Esophagus muscularis mucosa (tissue), 3 donors: ENCODE measurements at regions not wholly inside any gene's neighbourhood (a gene's known extent, or its start where the extent isn't known, plus 50 kb on each side); places are given as distances from the start of the nearest gene placed in this dataset.

Experiments
- CTCF ChIP-seq, 3 experiments: fragments of 200-600 bp in 2 of 3; fragments of 450-650 bp in 1 of 3; sonication (generic) in 2 of 3; IDR thresholded peaks; one replicate each; pipeline ENCODE4 v1.5.1; 2017 to 2019; ENCODE audit warnings: antibody characterized with exemption in 3 of 3, mild to moderate bottlenecking in 2 of 3, moderate library complexity in 1 of 3
- POLR2A ChIP-seq: fragments of 450-650 bp; IDR thresholded peaks from one replicate; pipeline ENCODE4 v1.6.1; 2017; ENCODE audit warnings: antibody characterized with exemption, moderate library complexity, mild to moderate bottlenecking, low read depth
- POLR2AphosphoS5 ChIP-seq, 2 donors: sonication (generic); formaldehyde crosslinking; IDR thresholded peaks; one replicate each; pipeline ENCODE4 v1.6.1; 2017; ENCODE audit warnings: antibody characterized with exemption in 2 of 2

- TF ChIP-seq POLR2A = no peak
- no peak for TF ChIP-seq POLR2AphosphoS5 (IDR thresholded peaks at IDR 0.05)
- TF ChIP-seq CTCF (IDR thresholded peaks at IDR 0.05) = no peak
Observed at GRCh38 chr5:174596429-174596828, 128.0 kb upstream of the MSX2 start.
